GM12892 (cell line): ENCODE measurements at regions not wholly inside any gene's neighbourhood (a gene's known extent, or its start where the extent isn't known, plus 50 kb on each side); places are given as distances from the start of the nearest gene placed in this dataset.

Experiments used
- POLR2A ChIP-seq: IDR thresholded peaks from 2 replicates; pipeline ENCODE4 v1.6.1; 2011; ENCODE audit warnings: low read depth, low read length, control low read depth
- POLR2AphosphoS5 ChIP-seq: IDR thresholded peaks from 2 replicates; pipeline ENCODE4 v1.6.1; 2011; ENCODE audit warnings: low read depth, low read length, control low read depth

GRCh38 chr5:12250454-12250853, 346.2 kb upstream of the CTNND2 start:
- TF ChIP-seq POLR2A = no peak
- no peak for TF ChIP-seq POLR2AphosphoS5
